Kidney (tissue), 13 donors: ENCODE measurements at regions not wholly inside any gene's neighbourhood (a gene's known extent, or its start where the extent isn't known, plus 50 kb on each side); places are given as distances from the start of the nearest gene placed in this dataset.

Experiments used
- DNase-seq, 5 donors: peaks; one replicate each; pipeline ENCODE4 v3.0.0-alpha.2; 2013 to 2020
- FAIRE-seq: peaks from 2 replicates; lab custom pipeline; 2012; peaks lifted over from hg19 to GRCh38; lab: Jason Lieb, UNC
- H3K27ac ChIP-seq, 2 donors: one replicate each; pipeline ENCODE4 v1.7.0; 2013; ENCODE audit warnings: low read depth in 2 of 2, low read length in 2 of 2, inconsistent platforms in 1 of 2
- H3K27me3 ChIP-seq: one replicate; pipeline ENCODE4 v1.7.1; 2013; ENCODE audit warnings: low read length, inconsistent platforms; ENCODE audit not compliant: control insufficient read depth, insufficient read depth
- H3K36me3 ChIP-seq, 3 donors: one replicate each; pipeline versions ENCODE4 v1.7.0 to v1.7.1; 2013; ENCODE audit warnings: low read length in 3 of 3, control low read depth in 1 of 3, inconsistent platforms in 1 of 3; ENCODE audit not compliant: insufficient read depth in 3 of 3, control insufficient read depth in 2 of 3
- H3K4me1 ChIP-seq, 3 donors: one replicate each; pipeline versions ENCODE4 v1.7.0 to v1.7.1; 2013; ENCODE audit warnings: low read length in 3 of 3, inconsistent platforms in 1 of 3, low read depth in 1 of 3; ENCODE audit not compliant: control insufficient read depth in 2 of 3, insufficient read depth in 2 of 3
- H3K4me3 ChIP-seq, 3 donors: one replicate each; pipeline versions ENCODE4 v1.7.0 to v1.8.1; 2013; ENCODE audit warnings: low read length in 3 of 3, control low read depth in 1 of 3, inconsistent platforms in 1 of 3
- H3K9ac ChIP-seq, 3 donors: one replicate each; pipeline versions ENCODE4 v1.7.0 to v1.7.1; 2013; ENCODE audit warnings: low read length in 3 of 3, control low read depth in 1 of 3, inconsistent platforms in 1 of 3
- H3K9me3 ChIP-seq, 3 donors: one replicate each; pipeline versions ENCODE4 v1.7.0 to v1.7.1; 2013; ENCODE audit warnings: low read length in 3 of 3, control low read depth in 1 of 3, inconsistent platforms in 1 of 3; ENCODE audit not compliant: control insufficient read depth in 2 of 3, insufficient read depth in 1 of 3
- CTCF ChIP-seq: IDR thresholded peaks from 3 replicates; pipeline ENCODE4 v1.5.1; 2012; ENCODE audit warnings: mild to moderate bottlenecking, moderate library complexity, borderline replicate concordance; ENCODE audit not compliant: insufficient read depth; ENCODE audit errors: extremely low read depth
- intact Hi-C: fragments of 100-400 bp; cut with DNase I; formaldehyde crosslinking; loops from one replicate; pipeline ENCODE4 v1.11.1; 2022
- donor health status: control.
- donor health status: control.
- donor health status: control.
- donor health status: control.
- donor health status: control.
- donor health status: DM: yes; HTN: yes; CAD: no.
- donor health status: Normal renal cell carcinoma (clear cell type).

GRCh38 chr2:150866431-150866830 lies 379.0 kb upstream of the RND3 start:
- H3K9ac ChIP-seq: no peak overlapping the region
- no peak overlapping the region for H3K4me3 ChIP-seq
- DNase-seq: no peak
- no peak for FAIRE-seq
- H3K36me3 ChIP-seq: no peaks in the 10 kb centered on the region
- no peak overlapping the region for H3K27ac ChIP-seq
- H3K4me1 ChIP-seq: no peaks in the 10 kb centered on the region
- intact Hi-C loops: no loop called here
- H3K9me3 ChIP-seq: no peaks in the 10 kb centered on the region
- no peak for TF ChIP-seq CTCF
- H3K27me3 ChIP-seq: no peaks in the 10 kb centered on the region

GRCh38 chr2:150863691-150864090 lies 376.2 kb upstream of the RND3 start:
- H3K9me3 ChIP-seq: no peaks in the 10 kb centered on the region
- DNase-seq: no peak
- H3K27ac ChIP-seq: no peak overlapping the region
- H3K36me3 ChIP-seq: no peaks in the 10 kb centered on the region
- H3K27me3 ChIP-seq: no peaks in the 10 kb centered on the region
- no peak overlapping the region for H3K4me3 ChIP-seq
- no peak for TF ChIP-seq CTCF
- no peak overlapping the region for H3K9ac ChIP-seq
- no peak for FAIRE-seq
- no peaks in the 10 kb centered on the region for H3K4me1 ChIP-seq
- intact Hi-C loops: no loop called here

GRCh38 chr2:150860301-150860700 lies 372.8 kb upstream of the RND3 start:
- no peak for TF ChIP-seq CTCF
- no peaks in the 10 kb centered on the region for H3K27me3 ChIP-seq

GRCh38 chr2:150859877-150860276 lies 372.4 kb upstream of the RND3 start:
- Histone ChIP-seq H3K4me1 (no peaks in the 10 kb centered on the region), H3K27ac (no peak overlapping the region), H3K9ac (no peak overlapping the region), H3K4me3 (no peak overlapping the region), H3K27me3 (no peaks in the 10 kb centered on the region), H3K36me3 (no peaks in the 10 kb centered on the region), H3K9me3 (no peaks in the 10 kb centered on the region)
- no peak for TF ChIP-seq CTCF
- FAIRE-seq (no peak), DNase-seq (no peak)
- intact Hi-C loops: no loop called here

More at GRCh38 chr2:150860301-150860700, 372.8 kb upstream of the RND3 start:
- Histone ChIP-seq H3K9ac (no peak overlapping the region), H3K9me3 (no peaks in the 10 kb centered on the region), H3K27ac (no peak overlapping the region), H3K4me1 (no peaks in the 10 kb centered on the region), H3K36me3 (no peaks in the 10 kb centered on the region), H3K4me3 (no peak overlapping the region)
- intact Hi-C loops: no loop called here
- DNase-seq (no peak), FAIRE-seq (no peak)
